ENCODE measurements at regions not wholly inside any gene's neighbourhood (a gene's known extent, or its start where the extent isn't known, plus 50 kb on each side); places are given as distances from the start of the nearest gene placed in this dataset.

- no peak for DNase-seq
- Mint-ChIP-seq H3K4me1 (no peaks in the 10 kb centered on the region), H3K9me3 (peaks cover 0 to 13% (median 7%) of the 10 kb centered on the region in 7 donors), H3K27ac (no peak overlapping the region), H3K27me3 (ENCODE audit: low read depth in 3 of 3) (no peaks in the 10 kb centered on the region), H3K4me3 (no peak overlapping the region), H3K36me3 (no peaks in the 10 kb centered on the region)
- intact Hi-C loops (cut with micrococcal nuclease): no loop called here
- WGBS (ENCODE audit: insufficient coverage): no CpG with 5 or more reads among the region's 3 CpGs
- Histone ChIP-seq H4K20me1 (ENCODE audit: insufficient read depth, low read length) (no peaks in the 10 kb centered on the region), H3K27ac (ENCODE audit: low read depth in 1 of 2, low read length in 2 of 2) (no peak overlapping the region), H3K4me1 (ENCODE audit: control insufficient read depth in 1 of 2, insufficient read depth in 2 of 2, low read length in 2 of 2) (no peaks in the 10 kb centered on the region), H3K9ac (ENCODE audit: insufficient read depth, low read length, poor library complexity, severe bottlenecking) (no peak overlapping the region), H3K9me3 (replicated peaks in 1 of 2; ENCODE audit: control insufficient read depth in 1 of 2, insufficient read depth in 1 of 2, low read length in 2 of 2) (peaks cover 8 to 15% of the 10 kb centered on the region in 2 donors), H3K4me3 (replicated peaks in 1 of 3; ENCODE audit: low read depth in 2 of 3, low read length in 3 of 3) (no peak overlapping the region), H3K79me2 (ENCODE audit: insufficient read depth, low read length) (no peaks in the 10 kb centered on the region), H3K36me3 (replicated peaks in 1 of 2; ENCODE audit: control insufficient read depth in 1 of 2, insufficient read depth in 2 of 2, low read length in 2 of 2) (no peaks in the 10 kb centered on the region), H3K4me2 (replicated peaks; ENCODE audit: extremely low read depth, low read length, poor library complexity, severe bottlenecking) (no peak overlapping the region), H2AFZ (ENCODE audit: insufficient read depth, low read depth, low read length, poor library complexity, severe bottlenecking) (no peak overlapping the region), H3K27me3 (ENCODE audit: control insufficient read depth in 2 of 2, insufficient read depth in 2 of 2, low read length in 2 of 2) (no peaks in the 10 kb centered on the region)
- TF ChIP-seq, protein P1, sequence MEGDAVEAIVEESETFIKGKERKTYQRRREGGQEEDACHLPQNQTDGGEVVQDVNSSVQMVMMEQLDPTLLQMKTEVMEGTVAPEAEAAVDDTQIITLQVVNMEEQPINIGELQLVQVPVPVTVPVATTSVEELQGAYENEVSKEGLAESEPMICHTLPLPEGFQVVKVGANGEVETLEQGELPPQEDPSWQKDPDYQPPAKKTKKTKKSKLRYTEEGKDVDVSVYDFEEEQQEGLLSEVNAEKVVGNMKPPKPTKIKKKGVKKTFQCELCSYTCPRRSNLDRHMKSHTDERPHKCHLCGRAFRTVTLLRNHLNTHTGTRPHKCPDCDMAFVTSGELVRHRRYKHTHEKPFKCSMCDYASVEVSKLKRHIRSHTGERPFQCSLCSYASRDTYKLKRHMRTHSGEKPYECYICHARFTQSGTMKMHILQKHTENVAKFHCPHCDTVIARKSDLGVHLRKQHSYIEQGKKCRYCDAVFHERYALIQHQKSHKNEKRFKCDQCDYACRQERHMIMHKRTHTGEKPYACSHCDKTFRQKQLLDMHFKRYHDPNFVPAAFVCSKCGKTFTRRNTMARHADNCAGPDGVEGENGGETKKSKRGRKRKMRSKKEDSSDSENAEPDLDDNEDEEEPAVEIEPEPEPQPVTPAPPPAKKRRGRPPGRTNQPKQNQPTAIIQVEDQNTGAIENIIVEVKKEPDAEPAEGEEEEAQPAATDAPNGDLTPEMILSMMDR (IDR thresholded peaks at IDR 0.05): no peak
These were observed 157.0 kb downstream of the CBLL2 start for GRCh38 chrX:22429704-22430103.

DNA sequence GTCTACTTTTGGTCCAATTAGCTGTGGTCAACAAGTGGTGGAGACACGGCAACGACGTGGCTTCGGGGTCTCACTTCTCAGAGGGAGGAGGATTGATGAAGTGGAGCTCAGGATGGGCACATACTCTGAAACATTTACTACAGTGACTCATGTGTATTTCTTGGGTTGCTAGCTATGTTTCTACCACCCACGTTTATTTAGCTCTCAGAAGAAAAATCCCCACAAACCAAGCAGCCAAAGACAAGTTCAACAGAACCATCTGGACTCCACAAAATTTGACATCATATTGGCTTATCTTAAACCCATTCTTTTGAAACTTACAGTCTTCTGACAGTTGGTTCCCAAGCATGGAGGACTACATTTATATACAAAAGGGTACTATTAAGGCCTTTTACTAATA, 158.0 kb downstream of the CBLL2 start:
- Histone ChIP-seq H3K4me3 (replicated peaks in 1 of 3; ENCODE audit: low read depth in 2 of 3, low read length in 3 of 3) (no peak overlapping the region), H3K4me2 (replicated peaks; ENCODE audit: extremely low read depth, low read length, poor library complexity, severe bottlenecking) (no peak overlapping the region), H3K27me3 (ENCODE audit: control insufficient read depth in 2 of 2, insufficient read depth in 2 of 2, low read length in 2 of 2) (no peaks in the 10 kb centered on the region), H3K27ac (ENCODE audit: low read depth in 1 of 2, low read length in 2 of 2) (no peak overlapping the region), H2AFZ (ENCODE audit: insufficient read depth, low read depth, low read length, poor library complexity, severe bottlenecking) (no peak overlapping the region), H3K9me3 (replicated peaks in 1 of 2; ENCODE audit: control insufficient read depth in 1 of 2, insufficient read depth in 1 of 2, low read length in 2 of 2) (peaks cover 8 to 15% of the 10 kb centered on the region in 2 donors), H3K79me2 (ENCODE audit: insufficient read depth, low read length) (no peaks in the 10 kb centered on the region), H4K20me1 (ENCODE audit: insufficient read depth, low read length) (no peaks in the 10 kb centered on the region), H3K4me1 (ENCODE audit: control insufficient read depth in 1 of 2, insufficient read depth in 2 of 2, low read length in 2 of 2) (no peaks in the 10 kb centered on the region), H3K9ac (ENCODE audit: insufficient read depth, low read length, poor library complexity, severe bottlenecking) (no peak overlapping the region), H3K36me3 (replicated peaks in 1 of 2; ENCODE audit: control insufficient read depth in 1 of 2, insufficient read depth in 2 of 2, low read length in 2 of 2) (no peaks in the 10 kb centered on the region)
- Mint-ChIP-seq H3K27me3 (ENCODE audit: low read depth in 3 of 3) (no peaks in the 10 kb centered on the region), H3K4me1 (no peaks in the 10 kb centered on the region), H3K4me3 (no peak overlapping the region), H3K27ac (no peak overlapping the region), H3K36me3 (no peaks in the 10 kb centered on the region), H3K9me3 (peaks cover 0 to 13% (median 7%) of the 10 kb centered on the region in 7 donors)
- TF ChIP-seq, protein P1 (IDR thresholded peaks at IDR 0.05): no peak
- no peak for DNase-seq
- intact Hi-C loops (cut with micrococcal nuclease): no loop called here
- no CpG with 5 or more reads among the region's 5 CpGs for WGBS (ENCODE audit: insufficient coverage)
